ENCODE measurements at regions not wholly inside any gene's neighbourhood (a gene's known extent, or its start where the extent isn't known, plus 50 kb on each side); places are given as distances from the start of the nearest gene placed in this dataset.
"Not testable (repeated sequence)": the region's sequence is repeated elsewhere in the genome, so short reads cannot be mapped to it uniquely, and the experiment has no call there.

GRCh38 chr11:67940440-67940839, 63.5 kb downstream of the UNC93B1 start:
- DNase-seq, result not testable (repeated sequence)

DNA sequence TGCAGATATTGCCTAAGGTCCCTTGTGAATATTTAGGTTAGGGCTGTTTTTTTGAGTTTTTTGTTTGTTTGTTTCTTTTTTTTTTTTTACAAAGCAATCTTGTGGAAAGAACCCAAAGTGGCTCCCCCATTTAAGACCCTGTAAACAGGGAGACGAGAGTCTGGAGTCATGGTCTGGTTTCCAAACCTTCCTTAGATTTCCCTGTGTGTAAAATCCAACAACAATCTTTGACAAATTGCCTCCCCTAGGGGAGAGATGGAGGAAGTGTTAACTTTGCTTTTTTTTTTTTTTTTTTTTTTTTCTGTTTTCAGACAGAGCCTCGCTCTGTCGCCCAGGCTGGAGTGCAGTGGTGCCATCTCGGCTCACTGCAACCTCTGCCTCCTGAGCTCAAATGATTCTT, 64.9 kb downstream of the UNC93B1 start:
- not testable (repeated sequence) for DNase-seq

GRCh38 chr11:67938371-67938770, 65.5 kb downstream of the UNC93B1 start:
- DNase-seq, result not testable (repeated sequence)

DNA sequence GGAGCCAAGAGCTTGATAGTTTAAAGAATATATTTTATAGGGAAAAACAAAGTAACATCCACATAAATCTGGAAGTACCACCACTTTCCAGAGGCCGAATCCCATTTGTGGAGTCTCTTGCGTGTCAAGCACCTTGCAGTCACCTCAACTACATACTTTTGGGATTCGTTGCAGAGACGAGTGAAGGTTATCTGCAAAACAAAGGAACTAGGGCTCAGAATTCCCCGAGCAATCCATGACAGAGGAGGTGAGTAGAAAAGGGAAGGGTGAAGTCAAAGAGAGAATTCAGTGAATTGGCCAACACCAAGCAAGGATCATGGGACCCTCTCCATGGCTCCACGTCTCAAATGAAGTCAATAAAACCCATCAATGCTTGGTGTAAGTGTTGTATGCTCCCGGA, 80.3 kb downstream of the UNC93B1 start:
- DNase-seq, result not testable (repeated sequence)

GRCh38 chr11:67920546-67920945, 83.4 kb downstream of the UNC93B1 start:
- not testable (repeated sequence) for DNase-seq

- not testable (repeated sequence) for DNase-seq
These were observed 91.7 kb downstream of the UNC93B1 start for GRCh38 chr11:67912184-67912583.

GRCh38 chr11:67911211-67911610, 92.7 kb downstream of the UNC93B1 start:
- not testable (repeated sequence) for DNase-seq

GRCh38 chr11:67910803-67911202, 93.1 kb downstream of the UNC93B1 start:
- not testable (repeated sequence) for DNase-seq

DNA sequence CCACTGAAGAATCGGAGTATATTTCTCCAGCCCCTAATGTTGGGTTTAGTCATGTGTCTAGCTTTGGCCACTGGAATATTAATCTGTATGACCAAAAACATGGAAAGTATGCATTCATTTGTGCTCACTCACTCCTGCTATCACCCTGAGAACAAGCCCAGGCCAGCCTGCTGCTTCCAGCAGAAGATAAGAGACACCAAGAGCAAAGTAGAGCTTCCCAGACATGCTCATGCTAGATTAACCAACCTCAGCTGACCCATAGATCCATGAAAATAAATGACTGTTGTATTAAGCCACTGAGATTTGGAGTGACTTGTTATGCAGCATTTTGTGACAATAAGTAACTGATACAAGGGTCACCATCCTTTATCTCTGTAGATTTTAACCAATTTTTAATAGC, 96.9 kb downstream of the UNC93B1 start:
- not testable (repeated sequence) for DNase-seq

GRCh38 chr11:67899462-67899861, 104.4 kb downstream of the UNC93B1 start:
- not testable (repeated sequence) for DNase-seq

DNA sequence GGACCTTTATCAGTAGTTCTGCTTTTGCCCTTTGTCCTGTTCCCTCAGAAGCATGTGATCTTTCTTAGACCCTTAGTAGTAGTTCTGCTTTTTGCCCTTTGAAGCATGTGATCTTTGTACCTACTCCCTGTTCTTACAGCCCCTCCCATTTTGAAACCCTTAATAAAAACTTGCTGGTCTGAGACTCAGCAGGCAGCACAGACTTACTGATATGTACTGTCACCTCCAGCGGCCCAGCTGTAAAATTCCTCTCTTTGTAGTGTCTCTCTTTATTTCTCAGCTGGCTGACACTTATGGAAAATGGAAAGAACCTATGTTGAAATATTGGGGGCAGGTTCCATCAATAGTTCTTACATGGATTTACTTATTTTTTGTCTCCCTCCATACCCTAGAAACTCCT, 110.4 kb downstream of the UNC93B1 start:
- not testable (repeated sequence) for DNase-seq

DNA sequence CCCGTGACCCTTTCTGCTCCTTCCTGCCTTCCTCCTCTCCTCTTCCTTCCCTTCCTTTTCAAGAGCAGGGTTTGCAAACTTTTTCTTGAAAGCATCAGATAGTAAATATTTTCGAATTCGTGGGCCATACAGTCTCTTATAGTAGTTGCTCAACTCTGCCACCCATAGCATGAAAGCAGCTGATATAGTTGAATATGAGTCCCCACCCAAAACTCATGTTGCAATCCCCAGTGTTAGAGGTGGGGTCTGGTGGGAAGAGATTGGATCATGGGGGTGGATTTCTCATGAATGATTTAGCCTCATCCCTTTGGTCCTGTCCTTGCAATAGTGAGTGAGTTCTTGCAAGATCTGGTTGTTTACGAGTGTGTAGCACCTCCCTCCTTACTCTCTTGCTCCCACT, 114.3 kb downstream of the UNC93B1 start:
- not testable (repeated sequence) for DNase-seq

DNA sequence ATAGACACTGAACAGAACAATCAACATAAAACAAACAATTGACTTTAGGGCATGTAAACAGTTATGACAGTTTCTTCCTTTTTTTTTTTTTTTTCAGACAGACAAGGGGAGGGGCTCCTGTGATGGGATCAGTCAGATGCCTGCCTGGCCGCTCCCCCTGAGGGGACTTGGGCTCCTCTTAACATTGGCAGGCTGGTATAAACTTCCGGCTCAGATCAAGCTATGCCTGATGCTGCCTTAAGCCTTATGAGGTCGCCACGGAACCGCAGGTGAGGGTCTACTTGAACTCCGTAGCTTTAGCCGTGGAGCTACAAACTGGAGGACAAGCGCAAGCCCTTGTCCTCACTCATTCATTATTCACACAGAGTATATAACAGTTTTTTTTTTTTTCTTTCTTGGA, 115.8 kb downstream of the UNC93B1 start:
- not testable (repeated sequence) for DNase-seq

DNA sequence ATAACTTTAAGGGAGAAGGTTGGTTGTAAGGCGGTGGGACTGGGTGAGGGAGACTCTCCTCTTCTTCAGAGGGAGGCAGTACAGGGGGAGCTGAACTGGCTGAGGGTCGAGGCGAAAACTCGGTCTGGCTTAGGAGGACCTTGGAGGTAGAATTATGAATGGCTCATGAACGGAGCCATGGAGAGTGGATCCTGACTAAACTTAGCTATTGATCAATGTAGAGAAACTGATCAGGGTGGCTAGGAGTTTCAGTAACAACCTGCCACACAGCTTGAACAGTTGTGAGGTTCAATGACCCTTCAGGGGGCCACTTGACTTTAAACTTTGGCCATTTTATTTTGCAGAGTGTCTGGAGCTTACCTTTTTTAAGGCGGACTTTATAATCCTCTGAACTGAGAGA, 117.2 kb downstream of the UNC93B1 start:
- not testable (repeated sequence) for DNase-seq

DNA sequence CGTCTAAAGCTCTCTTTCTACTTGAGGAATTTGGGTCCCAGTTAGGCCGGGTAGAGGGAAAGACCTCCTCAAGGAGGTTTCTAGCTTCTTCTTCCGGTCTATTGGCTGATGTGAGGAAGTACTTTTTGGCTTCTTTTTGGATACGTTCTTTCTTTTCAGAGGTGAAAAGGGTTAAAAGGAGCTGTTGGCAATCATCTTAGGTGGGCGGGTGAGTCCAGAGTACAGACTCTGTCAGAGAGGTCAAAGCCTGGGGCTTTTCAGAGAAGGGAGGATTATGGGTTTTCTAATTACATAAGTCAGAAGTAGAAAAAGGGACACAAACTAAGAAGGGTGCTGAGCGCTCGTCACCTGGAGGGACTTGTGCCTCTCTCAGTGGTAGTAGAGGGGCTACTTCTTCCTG, 117.7 kb downstream of the UNC93B1 start:
- DNase-seq, result not testable (repeated sequence)

DNA sequence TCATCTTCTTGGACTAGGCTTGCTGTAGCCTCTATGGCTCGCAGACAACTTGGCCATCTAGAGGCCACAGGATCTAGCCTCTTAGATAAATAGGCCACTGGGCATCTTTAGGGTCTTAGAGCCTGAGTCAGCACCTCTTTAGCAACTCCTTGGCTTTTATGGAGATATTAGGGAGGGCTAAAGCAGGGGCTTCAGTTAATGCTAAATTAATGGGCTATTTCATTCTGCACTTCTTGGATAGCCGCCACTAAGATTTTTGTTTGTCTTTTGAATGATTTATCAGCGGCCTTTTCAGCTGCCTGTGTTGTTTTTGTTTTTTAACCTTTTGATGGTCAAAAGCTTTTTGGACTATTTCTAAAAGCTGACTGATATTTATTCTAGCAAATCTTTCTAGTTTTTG, 118.3 kb downstream of the UNC93B1 start:
- DNase-seq, result not testable (repeated sequence)

GRCh38 chr11:67884761-67885558, 118.9 kb downstream of the UNC93B1 start:
- not testable (repeated sequence) for DNase-seq

DNA sequence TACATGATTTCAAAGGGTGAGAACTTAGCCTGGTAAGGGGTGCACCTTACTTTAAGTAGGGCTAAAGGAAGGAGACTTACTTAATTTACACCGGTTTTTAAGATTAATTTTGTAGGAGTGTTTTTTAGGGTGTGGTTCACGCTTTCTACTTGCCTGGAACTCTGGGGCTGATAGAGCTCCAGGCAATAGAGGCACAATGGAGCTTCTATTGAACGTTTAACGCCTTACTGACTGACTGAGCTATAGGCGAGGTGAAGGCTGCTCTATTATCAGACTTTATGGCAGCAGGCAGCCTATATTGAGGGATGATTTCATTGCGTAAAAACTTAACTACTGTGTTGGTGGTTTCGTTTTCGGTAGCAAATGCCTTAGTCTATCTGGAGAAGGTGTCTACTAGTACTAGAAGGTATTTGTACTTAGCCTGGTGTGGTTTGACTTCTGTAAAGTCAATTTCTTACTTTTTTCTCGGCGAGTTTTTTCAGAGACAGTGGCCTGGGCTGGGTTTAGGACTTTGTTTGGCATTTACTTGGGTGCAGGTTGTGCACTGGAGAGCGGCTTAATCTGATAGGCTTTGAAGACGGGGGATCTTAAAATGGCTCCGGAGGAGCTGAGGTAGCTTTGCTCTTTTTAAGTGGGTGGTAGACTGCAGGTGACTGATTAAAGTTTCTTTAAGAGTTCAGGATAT, 119.7 kb downstream of the UNC93B1 start:
- not testable (repeated sequence) for DNase-seq

GRCh38 chr11:67882304-67882703, 121.6 kb downstream of the UNC93B1 start:
- not testable (repeated sequence) for DNase-seq

DNA sequence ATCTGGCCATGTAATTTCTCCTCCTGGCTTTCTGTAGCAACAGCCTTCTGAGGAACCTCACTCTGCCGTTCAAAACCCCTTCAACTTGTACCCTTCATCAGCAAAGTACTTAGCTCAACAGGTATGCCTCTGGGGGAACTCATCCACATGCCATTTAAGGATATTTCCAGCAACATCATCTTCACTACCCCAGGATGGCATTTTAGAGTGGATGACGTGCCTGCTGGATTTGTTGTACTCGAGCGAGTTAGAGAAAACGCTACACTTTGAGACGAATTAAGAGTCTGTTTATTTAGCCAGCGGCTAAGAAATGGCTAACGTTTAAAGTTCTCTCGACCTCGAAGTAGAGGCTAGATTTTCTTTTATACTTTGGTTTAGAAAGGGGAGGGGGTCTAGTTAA, 122.1 kb downstream of the UNC93B1 start:
- not testable (repeated sequence) for DNase-seq

DNA sequence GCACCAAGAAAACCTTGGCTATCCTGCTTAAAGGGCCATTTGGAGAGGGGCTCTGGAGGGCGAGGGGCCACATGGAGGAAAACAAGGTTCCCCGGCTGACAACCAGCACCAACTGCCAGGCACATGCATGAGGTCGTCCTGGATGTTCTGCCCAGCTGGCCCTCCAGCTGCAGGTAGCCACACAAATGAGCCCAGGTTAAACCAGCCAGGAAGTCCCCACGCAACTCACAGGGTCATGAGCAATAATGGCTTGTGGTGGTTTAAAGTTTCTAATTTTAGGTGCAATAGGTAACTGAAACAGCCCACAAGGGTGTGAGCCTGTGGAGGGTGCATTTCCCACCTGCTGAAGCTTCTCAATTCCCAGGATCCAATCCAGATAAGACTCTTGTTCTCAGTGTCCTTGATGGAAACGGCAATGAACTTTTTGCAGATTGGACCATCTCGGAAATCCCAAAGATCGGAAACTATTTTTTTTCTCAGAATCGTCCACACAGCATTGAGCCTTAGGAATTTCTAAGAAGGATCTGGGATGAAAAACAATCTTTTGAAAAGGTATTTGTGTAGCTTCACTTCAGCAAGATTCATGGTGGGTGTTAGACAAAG, 123.2 kb downstream of the UNC93B1 start:
- DNase-seq, result not testable (repeated sequence)

- DNase-seq, result not testable (repeated sequence)
These were observed 125.2 kb downstream of the UNC93B1 start for GRCh38 chr11:67878666-67879065.

GRCh38 chr11:67877316-67877715, 126.6 kb downstream of the UNC93B1 start:
- not testable (repeated sequence) for DNase-seq

GRCh38 chr11:67873223-67873622, 130.7 kb downstream of the UNC93B1 start:
- DNase-seq, result not testable (repeated sequence)

Measured in SIG-M5 (cell line).